Upper lobe of left lung (tissue), 4 donors: ENCODE measurements at regions not wholly inside any gene's neighbourhood (a gene's known extent, or its start where the extent isn't known, plus 50 kb on each side); places are given as distances from the start of the nearest gene placed in this dataset.

ENCODE experiments used
- EP300 ChIP-seq, 4 donors: sonication (generic); formaldehyde crosslinking; IDR thresholded peaks; one replicate each; pipeline ENCODE4 v1.5.1; 2017; ENCODE audit warnings: antibody characterized with exemption in 4 of 4, control low read depth in 2 of 4
- POLR2A ChIP-seq, 4 donors: fragments of 450-650 bp; IDR thresholded peaks; one replicate each; pipeline ENCODE4 v1.5.1; 2016 to 2017; ENCODE audit warnings: antibody characterized with exemption in 4 of 4, mild to moderate bottlenecking in 2 of 4
- POLR2AphosphoS5 ChIP-seq, 2 donors: sonication (generic); formaldehyde crosslinking; IDR thresholded peaks; one replicate each; pipeline ENCODE4 v1.5.1; 2017; ENCODE audit warnings: antibody characterized with exemption in 2 of 2
- TF ChIP-seq, protein P1 (sequence below), 6 experiments: fragments of 450-650 bp in 4 of 6; fragments of 200-600 bp in 2 of 6; sonication (generic) in 2 of 6; IDR thresholded peaks; one replicate each; pipeline ENCODE4 v1.5.1; 2016 to 2019; ENCODE audit warnings: antibody characterized with exemption in 6 of 6

DNA sequence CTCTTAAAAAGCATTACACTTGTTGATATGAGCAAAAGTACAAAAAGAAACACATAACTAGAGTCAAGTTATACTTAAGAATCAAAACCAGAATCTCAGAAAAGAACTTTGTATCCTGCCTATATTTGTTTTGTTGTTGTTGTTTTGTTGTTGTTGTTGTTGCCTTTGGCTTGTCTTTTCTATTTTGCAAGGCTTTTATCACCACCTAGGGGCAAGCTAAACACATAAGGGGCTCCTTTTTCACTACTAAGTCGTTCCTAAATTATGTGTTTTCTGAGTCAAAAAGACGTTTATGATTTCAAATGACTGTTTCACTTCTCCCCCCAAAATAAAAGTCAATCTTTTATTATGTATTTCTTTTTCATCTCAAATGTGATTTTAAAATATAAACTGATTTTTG lies 250.2 kb downstream of the RBM26 start:
- TF ChIP-seq, protein P1, sequence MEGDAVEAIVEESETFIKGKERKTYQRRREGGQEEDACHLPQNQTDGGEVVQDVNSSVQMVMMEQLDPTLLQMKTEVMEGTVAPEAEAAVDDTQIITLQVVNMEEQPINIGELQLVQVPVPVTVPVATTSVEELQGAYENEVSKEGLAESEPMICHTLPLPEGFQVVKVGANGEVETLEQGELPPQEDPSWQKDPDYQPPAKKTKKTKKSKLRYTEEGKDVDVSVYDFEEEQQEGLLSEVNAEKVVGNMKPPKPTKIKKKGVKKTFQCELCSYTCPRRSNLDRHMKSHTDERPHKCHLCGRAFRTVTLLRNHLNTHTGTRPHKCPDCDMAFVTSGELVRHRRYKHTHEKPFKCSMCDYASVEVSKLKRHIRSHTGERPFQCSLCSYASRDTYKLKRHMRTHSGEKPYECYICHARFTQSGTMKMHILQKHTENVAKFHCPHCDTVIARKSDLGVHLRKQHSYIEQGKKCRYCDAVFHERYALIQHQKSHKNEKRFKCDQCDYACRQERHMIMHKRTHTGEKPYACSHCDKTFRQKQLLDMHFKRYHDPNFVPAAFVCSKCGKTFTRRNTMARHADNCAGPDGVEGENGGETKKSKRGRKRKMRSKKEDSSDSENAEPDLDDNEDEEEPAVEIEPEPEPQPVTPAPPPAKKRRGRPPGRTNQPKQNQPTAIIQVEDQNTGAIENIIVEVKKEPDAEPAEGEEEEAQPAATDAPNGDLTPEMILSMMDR (IDR thresholded peaks at IDR 0.05): no peak
- TF ChIP-seq POLR2AphosphoS5 (IDR thresholded peaks at IDR 0.05) (no peak), POLR2A (IDR thresholded peaks at IDR 0.05) (no peak), EP300 (IDR thresholded peaks at IDR 0.05) (no peak)
